ENCODE measurements at regions not wholly inside any gene's neighbourhood (a gene's known extent, or its start where the extent isn't known, plus 50 kb on each side); places are given as distances from the start of the nearest gene placed in this dataset.
A peak's percentile ranks its signal among the peaks of the same experiment; 100 is the strongest.
"Not testable (repeated sequence)": the region's sequence is repeated elsewhere in the genome, so short reads cannot be mapped to it uniquely, and the experiment has no call there.

- no peak for DNase-seq
These were observed 870.1 kb downstream of the KCNJ2 start for GRCh38 chr17:71039391-71039790.

GRCh38 chr17:71052971-71053370 lies 883.6 kb downstream of the KCNJ2 start:
- DNase-seq, result no peak

DNA sequence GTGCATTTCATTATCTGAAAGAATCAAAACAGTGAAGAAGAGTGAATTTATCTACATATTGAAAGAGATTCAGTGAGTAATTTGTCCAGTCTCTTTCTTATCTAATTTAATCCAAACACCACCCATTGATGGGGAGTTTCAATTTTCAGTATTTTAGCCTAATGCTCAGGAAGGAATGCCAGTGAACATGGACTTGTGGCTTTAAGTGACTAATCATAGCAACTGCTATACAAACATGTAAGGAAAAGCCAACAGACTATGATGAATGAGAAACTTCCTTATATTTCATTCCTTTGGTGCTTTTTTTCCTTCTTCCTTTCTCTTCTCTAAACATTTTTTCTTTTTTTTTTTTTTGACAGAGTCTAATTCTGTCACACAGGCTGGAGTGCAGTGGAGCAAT lies 885.8 kb downstream of the KCNJ2 start:
- no peak for DNase-seq

DNA sequence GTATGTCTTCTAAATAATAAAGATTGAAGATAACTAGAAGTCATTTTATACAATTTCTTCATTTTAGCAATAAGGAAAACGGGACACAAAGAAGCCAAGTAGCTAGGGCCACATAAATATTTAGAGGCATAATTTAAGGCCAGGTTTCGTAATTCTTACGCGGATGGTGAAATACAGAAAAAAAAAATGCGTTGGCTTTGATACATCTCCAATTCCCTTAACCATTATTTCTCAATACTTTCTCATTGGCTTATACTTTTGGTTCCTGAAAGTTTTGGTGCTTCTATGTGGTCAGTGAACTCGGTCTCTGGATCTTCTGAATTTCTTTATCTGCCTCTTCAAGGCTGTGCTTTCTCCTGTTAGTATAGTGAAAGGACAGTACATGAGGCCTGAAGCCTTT lies 888.1 kb downstream of the KCNJ2 start:
- DNase-seq, result peak; percentile 43

DNA sequence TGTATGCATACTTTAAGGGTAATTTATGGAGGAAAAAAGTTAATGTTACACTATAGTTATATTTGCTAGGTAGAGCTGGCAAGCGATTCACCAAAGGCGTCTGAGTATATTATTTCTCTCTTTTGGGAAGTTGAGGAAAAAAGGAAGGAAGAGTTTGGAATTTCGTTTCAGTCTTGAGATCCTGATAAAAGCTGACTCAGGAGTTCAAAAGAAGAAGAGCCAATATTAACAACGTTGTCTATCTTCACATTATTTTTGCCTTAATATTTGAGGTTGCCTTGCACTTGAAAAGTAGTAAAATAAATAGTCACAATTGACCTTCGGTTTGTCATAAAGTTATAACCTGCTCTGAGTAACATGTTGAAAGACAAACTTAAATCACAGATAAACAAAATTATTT lies 888.6 kb downstream of the KCNJ2 start:
- DNase-seq, result no peak

DNA sequence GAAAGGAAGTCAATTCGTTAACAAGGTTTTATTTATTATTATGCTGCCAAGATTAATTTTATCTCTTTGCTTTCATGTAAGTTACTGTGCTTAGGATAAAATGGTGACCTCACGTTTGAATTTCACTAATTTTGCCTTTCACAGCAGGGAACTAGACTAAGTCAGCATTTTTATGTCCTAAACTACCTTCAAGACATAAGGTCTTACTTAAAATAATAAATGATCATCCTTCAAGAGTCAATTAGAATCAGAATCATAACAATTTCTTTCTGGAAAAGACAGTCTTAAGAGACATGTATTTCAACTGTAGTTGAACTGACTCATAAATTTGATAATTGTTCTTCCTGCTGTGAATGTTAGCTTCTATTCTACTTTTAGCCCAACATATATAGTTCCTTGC lies 893.8 kb downstream of the KCNJ2 start:
- no peak for DNase-seq

DNA sequence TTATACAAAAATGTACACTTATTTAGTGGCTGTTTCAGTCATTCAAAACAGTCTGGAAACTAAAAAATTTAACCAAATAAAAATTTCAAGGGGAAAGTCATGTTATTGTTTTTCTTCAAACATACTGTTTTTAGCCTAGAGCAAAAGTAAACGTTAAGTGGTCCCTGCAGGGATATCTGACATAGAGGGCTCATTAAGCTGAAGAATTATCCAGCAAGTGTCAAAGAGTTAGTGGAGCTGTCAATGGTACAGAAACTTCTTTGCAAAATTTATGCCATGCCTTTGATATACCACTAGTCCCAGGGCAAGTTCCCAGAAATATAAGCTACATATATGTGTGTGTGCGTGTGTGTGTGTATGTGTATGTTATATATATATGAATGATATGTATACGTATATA lies 894.2 kb downstream of the KCNJ2 start:
- DNase-seq, result no peak

- no peak for DNase-seq
These were observed 898.5 kb downstream of the KCNJ2 start for GRCh38 chr17:71067669-71068407.

GRCh38 chr17:71068408-71068750 lies 899.0 kb downstream of the KCNJ2 start:
- DNase-seq, result no peak

GRCh38 chr17:71071041-71071440 lies 901.7 kb downstream of the KCNJ2 start:
- DNase-seq, result no peak

DNA sequence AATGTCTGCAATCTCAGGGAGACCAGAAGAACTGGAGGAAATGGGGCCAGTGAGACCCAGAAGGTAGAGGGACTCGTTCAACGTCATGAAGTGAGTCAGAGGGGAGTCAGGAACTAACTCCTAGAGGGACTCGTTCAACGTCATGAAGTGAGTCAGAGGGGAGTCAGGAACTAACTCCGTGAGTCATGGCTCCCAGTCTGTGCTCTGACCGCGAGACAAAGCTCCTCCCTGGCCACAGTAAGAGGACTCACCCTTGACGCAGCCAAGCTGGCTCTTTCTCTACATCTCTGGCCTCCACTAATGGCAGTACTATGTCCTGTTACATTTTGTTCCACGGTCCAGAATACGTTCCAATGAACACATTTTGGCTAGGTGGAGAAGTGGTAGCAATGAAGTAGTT lies 902.5 kb downstream of the KCNJ2 start:
- DNase-seq, result no peak

GRCh38 chr17:71080937-71081336 lies 911.6 kb downstream of the KCNJ2 start:
- DNase-seq, result no peak

DNA sequence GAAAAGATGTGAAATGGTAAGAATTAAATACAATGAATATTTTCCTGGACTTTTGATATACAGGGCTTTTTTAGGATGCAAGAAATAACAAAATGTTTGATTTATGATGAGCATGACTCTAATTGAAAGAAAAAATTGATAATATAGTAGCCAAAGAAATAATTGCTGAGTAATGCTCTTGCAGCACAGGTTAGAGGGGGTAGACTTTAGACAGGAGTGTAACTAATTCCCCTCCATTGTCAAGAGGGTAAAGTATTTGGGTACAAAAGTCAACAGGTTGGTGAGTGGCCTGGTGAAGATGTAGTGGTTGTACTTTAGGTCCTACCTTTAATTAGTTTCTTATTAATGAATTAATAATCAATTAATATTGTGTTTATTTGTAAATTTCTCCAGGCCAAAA lies 912.3 kb downstream of the KCNJ2 start:
- DNase-seq, result no peak

GRCh38 chr17:71084219-71084618 lies 914.9 kb downstream of the KCNJ2 start:
- peak; percentile 24 for DNase-seq

GRCh38 chr17:71084838-71085237 lies 915.5 kb downstream of the KCNJ2 start:
- no peak for DNase-seq

DNA sequence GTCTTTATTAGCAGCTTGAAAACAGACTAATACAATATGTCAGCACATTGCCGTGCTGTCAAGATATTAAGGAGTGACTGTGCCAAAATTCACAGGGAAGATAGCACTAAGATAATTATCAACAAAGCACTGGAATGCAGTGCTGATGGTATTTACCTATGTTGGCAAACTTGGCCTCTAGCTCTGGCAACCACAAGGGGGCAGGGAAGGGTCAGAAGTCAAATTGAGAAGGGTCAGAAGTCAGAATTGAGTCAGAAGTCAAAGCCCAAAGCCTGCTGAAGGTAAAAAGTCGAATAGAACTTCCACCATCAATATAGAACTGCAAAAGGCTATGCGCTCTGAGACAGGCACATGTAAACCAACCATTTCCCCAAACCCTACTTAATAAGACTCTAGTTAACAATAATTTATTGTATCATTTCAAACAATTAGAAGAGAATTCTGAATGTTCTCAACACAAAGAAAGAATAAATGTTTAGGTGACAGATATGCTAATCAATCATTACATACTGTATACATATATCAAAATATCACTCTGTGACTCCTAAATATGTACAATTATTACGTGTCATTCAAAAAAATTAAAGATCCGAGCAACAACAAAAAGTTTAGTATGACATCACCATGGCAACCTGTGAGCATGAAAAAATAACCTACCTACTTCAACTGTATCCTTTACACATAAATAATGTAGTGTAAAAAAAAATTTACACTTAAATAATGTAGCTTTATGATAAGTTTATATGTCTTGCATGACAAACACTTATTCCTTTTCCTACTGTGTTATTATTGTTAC lies 916.1 kb downstream of the KCNJ2 start:
- DNase-seq, result peak; percentile 1

DNA sequence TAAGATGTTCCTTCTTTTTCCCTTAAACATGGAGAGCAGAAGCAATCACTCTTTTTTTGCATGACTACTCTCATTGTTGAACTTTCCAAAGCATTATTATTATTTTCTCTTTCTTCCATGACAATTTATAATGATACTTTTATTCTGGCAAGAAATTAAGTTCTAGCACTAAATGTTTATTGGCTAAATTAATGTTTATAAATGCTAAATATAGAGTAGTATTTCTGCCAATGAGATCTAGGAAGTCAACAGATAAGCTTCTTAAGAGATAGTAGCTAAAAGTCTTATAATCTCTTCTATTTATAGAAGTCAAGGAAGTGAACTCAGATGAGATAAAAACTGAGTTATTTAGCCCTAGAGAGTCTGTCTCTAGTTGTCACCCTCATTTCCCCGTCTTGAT lies 920.1 kb downstream of the KCNJ2 start:
- DNase-seq, result no peak

- DNase-seq, result no peak
These were observed 928.7 kb downstream of the KCNJ2 start for GRCh38 chr17:71098071-71098470.

- no peak for DNase-seq
These were observed 929.8 kb downstream of the KCNJ2 start for GRCh38 chr17:71099003-71099714.

DNA sequence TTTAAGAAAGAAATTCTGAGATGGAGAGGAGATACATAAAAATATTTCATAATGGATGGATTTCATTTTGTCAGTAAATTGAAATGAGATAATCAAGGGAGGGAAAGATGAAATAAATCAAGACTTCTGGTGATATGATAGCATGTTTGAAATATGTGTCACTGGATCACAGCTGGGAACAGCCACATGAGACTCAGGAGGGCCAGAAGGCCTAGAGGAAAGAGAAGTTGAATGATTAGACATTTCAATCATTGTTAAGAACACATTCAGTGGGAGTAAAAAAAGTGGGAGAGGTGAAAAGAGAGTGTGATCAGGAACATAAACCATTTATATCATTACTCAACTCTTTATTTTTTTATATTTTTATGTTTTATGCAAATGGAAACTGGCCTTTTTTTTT lies 933.4 kb downstream of the KCNJ2 start:
- DNase-seq, result no peak

GRCh38 chr17:71104225-71104624 lies 934.9 kb downstream of the KCNJ2 start:
- DNase-seq, result no peak

- DNase-seq, result not testable (repeated sequence)
These were observed 936.7 kb downstream of the KCNJ2 start for GRCh38 chr17:71106056-71106455.

GRCh38 chr17:71107136-71107535 lies 937.8 kb downstream of the KCNJ2 start:
- DNase-seq, result no peak

- no peak for DNase-seq
These were observed 940.4 kb downstream of the KCNJ2 start for GRCh38 chr17:71109697-71110096.
